CMK (cell line): ENCODE measurements at regions not wholly inside any gene's neighbourhood (a gene's known extent, or its start where the extent isn't known, plus 50 kb on each side); places are given as distances from the start of the nearest gene placed in this dataset.

ENCODE experiments used
- DNase-seq: peaks from one replicate; pipeline ENCODE4 v3.0.0-alpha.2; 2010; ENCODE audit warnings: low read depth

- DNase-seq: no peak
These were observed 322.9 kb downstream of the DYSF start for GRCh38 chr2:71776227-71776626.

- DNase-seq: no peak
These were observed 319.9 kb downstream of the DYSF start for GRCh38 chr2:71773218-71773617.

- DNase-seq: no peak
These were observed 319.3 kb downstream of the DYSF start for GRCh38 chr2:71772510-71773172.

- DNase-seq: no peak
These were observed 314.3 kb downstream of the DYSF start for GRCh38 chr2:71767663-71768062.

GRCh38 chr2:71759060-71759459 lies 305.7 kb downstream of the DYSF start:
- DNase-seq: no peak

GRCh38 chr2:71757351-71757750 lies 304.0 kb downstream of the DYSF start:
- no peak for DNase-seq

GRCh38 chr2:71756280-71756906 lies 303.0 kb downstream of the DYSF start:
- no peak for DNase-seq

GRCh38 chr2:71751590-71751989 lies 298.2 kb downstream of the DYSF start:
- no peak for DNase-seq

GRCh38 chr2:71749671-71750101 lies 296.3 kb downstream of the DYSF start:
- DNase-seq: no peak

GRCh38 chr2:71748227-71748626 lies 294.9 kb downstream of the DYSF start:
- no peak for DNase-seq

GRCh38 chr2:71747559-71747958 lies 294.2 kb downstream of the DYSF start:
- DNase-seq: no peak

- DNase-seq: no peak
These were observed 293.7 kb downstream of the DYSF start for GRCh38 chr2:71746946-71747501.

GRCh38 chr2:71744781-71745180 lies 291.4 kb downstream of the DYSF start:
- no peak for DNase-seq

GRCh38 chr2:71743995-71744675 lies 290.8 kb downstream of the DYSF start:
- no peak for DNase-seq

GRCh38 chr2:71742953-71743601 lies 289.7 kb downstream of the DYSF start:
- DNase-seq: no peak

GRCh38 chr2:71736986-71737385 lies 283.6 kb downstream of the DYSF start:
- no peak for DNase-seq

GRCh38 chr2:71736091-71736861 lies 282.9 kb downstream of the DYSF start:
- no peak for DNase-seq
